Skin epidermis (tissue), 12 donors: ENCODE measurements at regions not wholly inside any gene's neighbourhood (a gene's known extent, or its start where the extent isn't known, plus 50 kb on each side); places are given as distances from the start of the nearest gene placed in this dataset.
"Not testable (repeated sequence)": the region's sequence is repeated elsewhere in the genome, so short reads cannot be mapped to it uniquely, and the experiment has no call there.

Experiments used
- H3K27ac ChIP-seq, 21 experiments: fragments of 200-600 bp; sonication (generic) in 11 of 21; one replicate each; pipeline ENCODE4 v1.5.0; 2020; ENCODE audit warnings: mild to moderate bottlenecking in 3 of 21, inconsistent platforms in 2 of 21, moderate library complexity in 2 of 21
- H3K4me3 ChIP-seq, 7 experiments: fragments of 200-600 bp; sonication (generic) in 2 of 7; one replicate each; pipeline ENCODE4 v1.5.0; 2020; ENCODE audit warnings: inconsistent platforms in 2 of 7, mild to moderate bottlenecking in 2 of 7, moderate library complexity in 1 of 7

- not testable (repeated sequence) for H3K4me3 ChIP-seq, H3K27ac ChIP-seq
Observed at GRCh38 chr10:106015369-106016199, 1148.9 kb downstream of the SORCS1 start.

- H3K4me3 ChIP-seq = no peak overlapping the region
- no peak overlapping the region for H3K27ac ChIP-seq
Observed at GRCh38 chr10:106011250-106011649, 1153.3 kb downstream of the SORCS1 start.

GRCh38 chr10:106000721-106001120 is 1163.8 kb downstream of the SORCS1 start:
- H3K4me3 ChIP-seq = no peak overlapping the region

GRCh38 chr10:105993609-105994008 is 1170.9 kb downstream of the SORCS1 start:
- H3K27ac ChIP-seq = no peak overlapping the region
- no peak overlapping the region for H3K4me3 ChIP-seq

More at GRCh38 chr10:106000721-106001120, 1163.8 kb downstream of the SORCS1 start:
- no peak overlapping the region for H3K27ac ChIP-seq

- Histone ChIP-seq H3K27ac (no peak overlapping the region), H3K4me3 (no peak overlapping the region)
Observed at GRCh38 chr10:105992928-105993327, 1171.6 kb downstream of the SORCS1 start.

- no peak overlapping the region for H3K27ac ChIP-seq
- H3K4me3 ChIP-seq = no peak overlapping the region
Observed at GRCh38 chr10:105990529-105990928, 1174.0 kb downstream of the SORCS1 start.

GRCh38 chr10:105989995-105990394 is 1174.5 kb downstream of the SORCS1 start:
- no peak overlapping the region for H3K4me3 ChIP-seq

GRCh38 chr10:105988848-105989247 is 1175.7 kb downstream of the SORCS1 start:
- H3K4me3 ChIP-seq = no peak overlapping the region
- H3K27ac ChIP-seq = no peak overlapping the region

More at GRCh38 chr10:105989995-105990394, 1174.5 kb downstream of the SORCS1 start:
- no peak overlapping the region for H3K27ac ChIP-seq

- Histone ChIP-seq H3K27ac (no peak overlapping the region), H3K4me3 (no peak overlapping the region)
Observed at GRCh38 chr10:105986912-105987635, 1177.4 kb downstream of the SORCS1 start.

- Histone ChIP-seq H3K27ac (no peak overlapping the region), H3K4me3 (no peak overlapping the region)
Observed at GRCh38 chr10:105986486-105986885, 1178.0 kb downstream of the SORCS1 start.

- H3K4me3 ChIP-seq = no peak overlapping the region
- no peak overlapping the region for H3K27ac ChIP-seq
Observed at GRCh38 chr10:105982735-105983134, 1181.8 kb downstream of the SORCS1 start.

GRCh38 chr10:105981679-105982078 is 1182.8 kb downstream of the SORCS1 start:
- H3K27ac ChIP-seq = no peak overlapping the region

GRCh38 chr10:105974803-105975456 is 1189.6 kb downstream of the SORCS1 start:
- H3K4me3 ChIP-seq = no peak overlapping the region
- H3K27ac ChIP-seq = peak overlapping the region in 1 of 21 experiments; percentile 24

More at GRCh38 chr10:105981679-105982078, 1182.8 kb downstream of the SORCS1 start:
- no peak overlapping the region for H3K4me3 ChIP-seq

GRCh38 chr10:105973902-105974301 is 1190.6 kb downstream of the SORCS1 start:
- no peak overlapping the region for H3K4me3 ChIP-seq
- no peak overlapping the region for H3K27ac ChIP-seq

- Histone ChIP-seq H3K27ac (no peak overlapping the region), H3K4me3 (no peak overlapping the region)
Observed at GRCh38 chr10:105973360-105973759, 1191.1 kb downstream of the SORCS1 start.

- H3K27ac ChIP-seq = no peak overlapping the region
- no peak overlapping the region for H3K4me3 ChIP-seq
Observed at GRCh38 chr10:105971460-105971859, 1193.0 kb downstream of the SORCS1 start.

- no peak overlapping the region for H3K27ac ChIP-seq
- H3K4me3 ChIP-seq = no peak overlapping the region
Observed at GRCh38 chr10:105969884-105970377, 1194.6 kb downstream of the SORCS1 start.

- Histone ChIP-seq H3K4me3 (no peak overlapping the region), H3K27ac (no peak overlapping the region)
Observed at GRCh38 chr10:105968666-105969065, 1195.8 kb downstream of the SORCS1 start.

- no peak overlapping the region for H3K4me3 ChIP-seq
- H3K27ac ChIP-seq = no peak overlapping the region
Observed at GRCh38 chr10:105967256-105967655, 1197.2 kb downstream of the SORCS1 start.

GRCh38 chr10:105965141-105965540 is 1199.4 kb downstream of the SORCS1 start:
- H3K4me3 ChIP-seq = no peak overlapping the region
- H3K27ac ChIP-seq = no peak overlapping the region
